Ishikawa (cell line): ENCODE measurements at regions not wholly inside any gene's neighbourhood (a gene's known extent, or its start where the extent isn't known, plus 50 kb on each side); places are given as distances from the start of the nearest gene placed in this dataset.

Experiments
- CEBPB ChIP-seq: IDR thresholded peaks from 2 replicates; pipeline ENCODE4 v1.6.1; 2012
- CREB1 ChIP-seq: IDR thresholded peaks from 2 replicates; pipeline ENCODE4 v1.6.1; 2012; ENCODE audit warnings: low read depth
- EGR1 ChIP-seq: IDR thresholded peaks from 2 replicates; pipeline ENCODE4 v1.6.1; 2012
- EP300 ChIP-seq: IDR thresholded peaks from 2 replicates; pipeline ENCODE4 v1.6.1; 2012; ENCODE audit warnings: borderline replicate concordance
- FOXM1 ChIP-seq: IDR thresholded peaks from 2 replicates; pipeline ENCODE4 v1.6.1; 2012; ENCODE audit warnings: low read depth, borderline replicate concordance
- NFIC ChIP-seq: IDR thresholded peaks from 2 replicates; pipeline ENCODE4 v1.6.1; 2012
- RAD21 ChIP-seq: IDR thresholded peaks from 2 replicates; pipeline ENCODE4 v1.6.1; 2012; ENCODE audit warnings: low read depth
- TAF1 ChIP-seq: IDR thresholded peaks from 2 replicates; pipeline ENCODE4 v1.6.1; 2012; ENCODE audit warnings: low read depth, mild to moderate bottlenecking
- TCF12 ChIP-seq: IDR thresholded peaks from 2 replicates; pipeline ENCODE4 v1.6.1; 2012; ENCODE audit warnings: low read depth
- TEAD4 ChIP-seq: IDR thresholded peaks from 2 replicates; pipeline ENCODE4 v1.6.1; 2012
- YY1 ChIP-seq: IDR thresholded peaks from 2 replicates; pipeline ENCODE4 v1.6.1; 2012; ENCODE audit warnings: low read depth
- ZBTB7A ChIP-seq: IDR thresholded peaks from 2 replicates; pipeline ENCODE4 v1.6.1; 2012; ENCODE audit warnings: low read depth
- TF ChIP-seq, protein P1 (sequence below): IDR thresholded peaks from 2 replicates; pipeline ENCODE4 v1.6.1; 2012
- TF ChIP-seq, protein P2 (sequence below): IDR thresholded peaks from 2 replicates; pipeline ENCODE4 v1.6.1; 2012; ENCODE audit warnings: low read depth, mild to moderate bottlenecking
- TF ChIP-seq, protein P3 (sequence below): IDR thresholded peaks from 2 replicates; pipeline ENCODE4 v1.6.1; 2012

DNA sequence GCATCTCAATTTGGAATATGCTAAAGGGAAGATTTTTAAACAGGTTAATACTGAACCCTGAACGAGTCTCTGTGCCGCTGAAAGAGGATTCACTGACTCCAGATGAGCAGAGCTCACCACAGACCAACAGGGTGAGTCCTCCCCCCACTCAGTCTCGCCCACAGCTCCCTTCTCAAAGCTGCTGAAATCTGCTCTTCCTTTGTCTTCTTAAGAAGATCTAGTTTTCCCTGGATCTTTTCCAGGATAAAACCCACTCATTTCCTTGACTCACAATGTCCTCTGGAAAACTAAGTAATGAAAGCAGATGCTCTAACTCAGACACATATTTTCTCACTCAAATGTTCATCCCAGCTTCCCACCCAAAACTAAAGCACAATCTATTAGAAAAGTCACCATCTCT lies 447.0 kb upstream of the PKN2 start:
- TF ChIP-seq TEAD4: no peak
- TF ChIP-seq TAF1: no peak
- no peak for TF ChIP-seq ZBTB7A
- no peak for TF ChIP-seq YY1
- TF ChIP-seq EGR1: no peak
- TF ChIP-seq NFIC: no peak
- TF ChIP-seq CREB1: no peak
- TF ChIP-seq RAD21: no peak
- TF ChIP-seq, protein P1, sequence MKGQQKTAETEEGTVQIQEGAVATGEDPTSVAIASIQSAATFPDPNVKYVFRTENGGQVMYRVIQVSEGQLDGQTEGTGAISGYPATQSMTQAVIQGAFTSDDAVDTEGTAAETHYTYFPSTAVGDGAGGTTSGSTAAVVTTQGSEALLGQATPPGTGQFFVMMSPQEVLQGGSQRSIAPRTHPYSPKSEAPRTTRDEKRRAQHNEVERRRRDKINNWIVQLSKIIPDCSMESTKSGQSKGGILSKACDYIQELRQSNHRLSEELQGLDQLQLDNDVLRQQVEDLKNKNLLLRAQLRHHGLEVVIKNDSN: no peak
- TF ChIP-seq CEBPB: no peak
- no peak for TF ChIP-seq TCF12
- TF ChIP-seq, protein P2, sequence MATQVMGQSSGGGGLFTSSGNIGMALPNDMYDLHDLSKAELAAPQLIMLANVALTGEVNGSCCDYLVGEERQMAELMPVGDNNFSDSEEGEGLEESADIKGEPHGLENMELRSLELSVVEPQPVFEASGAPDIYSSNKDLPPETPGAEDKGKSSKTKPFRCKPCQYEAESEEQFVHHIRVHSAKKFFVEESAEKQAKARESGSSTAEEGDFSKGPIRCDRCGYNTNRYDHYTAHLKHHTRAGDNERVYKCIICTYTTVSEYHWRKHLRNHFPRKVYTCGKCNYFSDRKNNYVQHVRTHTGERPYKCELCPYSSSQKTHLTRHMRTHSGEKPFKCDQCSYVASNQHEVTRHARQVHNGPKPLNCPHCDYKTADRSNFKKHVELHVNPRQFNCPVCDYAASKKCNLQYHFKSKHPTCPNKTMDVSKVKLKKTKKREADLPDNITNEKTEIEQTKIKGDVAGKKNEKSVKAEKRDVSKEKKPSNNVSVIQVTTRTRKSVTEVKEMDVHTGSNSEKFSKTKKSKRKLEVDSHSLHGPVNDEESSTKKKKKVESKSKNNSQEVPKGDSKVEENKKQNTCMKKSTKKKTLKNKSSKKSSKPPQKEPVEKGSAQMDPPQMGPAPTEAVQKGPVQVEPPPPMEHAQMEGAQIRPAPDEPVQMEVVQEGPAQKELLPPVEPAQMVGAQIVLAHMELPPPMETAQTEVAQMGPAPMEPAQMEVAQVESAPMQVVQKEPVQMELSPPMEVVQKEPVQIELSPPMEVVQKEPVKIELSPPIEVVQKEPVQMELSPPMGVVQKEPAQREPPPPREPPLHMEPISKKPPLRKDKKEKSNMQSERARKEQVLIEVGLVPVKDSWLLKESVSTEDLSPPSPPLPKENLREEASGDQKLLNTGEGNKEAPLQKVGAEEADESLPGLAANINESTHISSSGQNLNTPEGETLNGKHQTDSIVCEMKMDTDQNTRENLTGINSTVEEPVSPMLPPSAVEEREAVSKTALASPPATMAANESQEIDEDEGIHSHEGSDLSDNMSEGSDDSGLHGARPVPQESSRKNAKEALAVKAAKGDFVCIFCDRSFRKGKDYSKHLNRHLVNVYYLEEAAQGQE: no peak
- TF ChIP-seq EP300: no peak
- no peak for TF ChIP-seq FOXM1
- TF ChIP-seq, protein P3, sequence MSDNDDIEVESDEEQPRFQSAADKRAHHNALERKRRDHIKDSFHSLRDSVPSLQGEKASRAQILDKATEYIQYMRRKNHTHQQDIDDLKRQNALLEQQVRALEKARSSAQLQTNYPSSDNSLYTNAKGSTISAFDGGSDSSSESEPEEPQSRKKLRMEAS: no peak

DNA sequence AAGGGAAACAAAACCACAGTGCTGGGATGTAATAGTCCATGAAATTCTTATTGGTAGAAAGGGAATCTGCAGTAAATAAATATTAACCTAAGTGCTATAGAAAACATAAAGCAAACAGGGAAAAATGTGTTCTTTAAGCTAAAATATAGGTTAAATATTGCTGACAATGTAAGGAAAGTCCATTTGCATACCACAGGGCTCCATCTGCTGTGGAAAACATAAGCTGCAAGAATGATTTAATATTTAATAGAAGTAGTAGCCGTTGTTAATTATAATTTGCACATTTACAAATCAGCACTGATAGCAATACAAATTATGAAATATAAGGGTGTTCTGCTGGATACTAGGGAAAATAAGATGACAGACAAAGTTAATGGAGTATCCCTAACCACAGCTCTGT lies 444.9 kb upstream of the PKN2 start:
- no peak for TF ChIP-seq NFIC
- TF ChIP-seq ZBTB7A: no peak
- TF ChIP-seq RAD21: no peak
- TF ChIP-seq FOXM1: no peak
- TF ChIP-seq CREB1: no peak
- TF ChIP-seq, protein P3: no peak
- TF ChIP-seq YY1: no peak
- no peak for TF ChIP-seq TAF1
- no peak for TF ChIP-seq TCF12
- no peak for TF ChIP-seq TEAD4
- no peak for TF ChIP-seq EP300

DNA sequence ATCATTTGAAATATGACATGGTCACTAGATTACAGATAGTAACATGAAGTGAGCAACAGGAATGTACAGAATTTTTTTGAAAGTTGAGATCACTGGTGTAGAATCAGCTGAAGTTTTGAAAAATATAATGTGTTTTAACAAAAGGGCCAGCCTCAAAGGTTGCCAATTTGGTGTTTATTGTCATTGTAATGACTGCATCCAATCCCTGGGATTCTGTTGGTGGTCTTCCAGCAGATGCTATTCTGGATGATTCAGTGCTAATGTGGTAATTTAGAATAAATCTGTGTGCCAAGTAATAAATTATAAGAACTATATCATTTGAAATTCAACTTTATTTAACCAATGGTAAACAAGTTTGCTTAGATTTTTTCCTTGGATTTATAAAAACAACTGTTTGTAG lies 436.4 kb upstream of the PKN2 start:
- no peak for TF ChIP-seq YY1
- TF ChIP-seq CEBPB: no peak
- TF ChIP-seq, protein P1: no peak
- no peak for TF ChIP-seq TEAD4
- no peak for TF ChIP-seq ZBTB7A
- TF ChIP-seq TCF12: no peak
- TF ChIP-seq, protein P2: no peak
- TF ChIP-seq, protein P3: no peak
- TF ChIP-seq FOXM1: no peak
- no peak for TF ChIP-seq EGR1
- no peak for TF ChIP-seq RAD21
- no peak for TF ChIP-seq TAF1
- TF ChIP-seq EP300: no peak
- no peak for TF ChIP-seq CREB1
- TF ChIP-seq NFIC: no peak

DNA sequence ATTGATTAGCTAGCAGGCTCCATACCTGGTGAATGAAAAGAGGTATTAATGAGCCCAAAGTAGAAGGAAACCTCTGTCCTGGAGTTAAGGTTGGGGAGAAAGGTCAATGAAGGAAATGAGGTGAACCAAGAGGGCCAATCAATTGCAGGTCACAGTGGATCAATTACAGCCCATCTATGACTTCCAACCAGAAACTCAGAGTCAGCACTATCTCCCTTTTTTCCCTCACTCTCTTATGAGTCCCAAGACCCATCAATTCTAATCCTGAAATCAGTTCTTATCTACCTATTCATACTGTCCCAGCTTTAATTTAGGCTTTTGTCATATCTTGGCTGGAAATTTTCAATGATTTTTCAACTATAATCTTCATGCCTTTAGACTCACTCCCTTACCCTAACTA lies 433.2 kb upstream of the PKN2 start:
- TF ChIP-seq TEAD4: no peak
- no peak for TF ChIP-seq TAF1
- TF ChIP-seq, protein P3: no peak
- no peak for TF ChIP-seq EGR1
- no peak for TF ChIP-seq TCF12
- TF ChIP-seq EP300: no peak
- no peak for TF ChIP-seq NFIC
- no peak for TF ChIP-seq YY1
- no peak for TF ChIP-seq FOXM1
- TF ChIP-seq, protein P1: no peak
- no peak for TF ChIP-seq CREB1
- no peak for TF ChIP-seq ZBTB7A

DNA sequence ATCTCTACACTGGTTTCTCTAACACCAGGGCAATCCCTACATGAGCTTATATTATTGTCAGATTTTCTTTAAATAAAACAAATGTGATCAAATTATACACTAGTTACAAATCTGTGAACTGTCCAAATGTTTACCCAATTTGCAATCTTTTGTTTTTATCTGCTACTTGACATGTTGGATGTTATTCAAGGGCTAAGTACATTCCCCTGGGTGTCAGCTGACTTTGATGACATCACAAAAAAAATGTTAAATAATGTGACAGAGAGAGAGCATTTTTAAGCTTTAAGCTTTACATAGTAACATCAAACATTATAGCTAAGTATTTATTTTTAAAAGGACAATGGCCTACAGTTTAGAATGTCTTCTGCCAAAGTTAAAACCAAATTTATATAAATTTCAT lies 431.3 kb upstream of the PKN2 start:
- TF ChIP-seq TCF12 (no peak), TAF1 (no peak)

DNA sequence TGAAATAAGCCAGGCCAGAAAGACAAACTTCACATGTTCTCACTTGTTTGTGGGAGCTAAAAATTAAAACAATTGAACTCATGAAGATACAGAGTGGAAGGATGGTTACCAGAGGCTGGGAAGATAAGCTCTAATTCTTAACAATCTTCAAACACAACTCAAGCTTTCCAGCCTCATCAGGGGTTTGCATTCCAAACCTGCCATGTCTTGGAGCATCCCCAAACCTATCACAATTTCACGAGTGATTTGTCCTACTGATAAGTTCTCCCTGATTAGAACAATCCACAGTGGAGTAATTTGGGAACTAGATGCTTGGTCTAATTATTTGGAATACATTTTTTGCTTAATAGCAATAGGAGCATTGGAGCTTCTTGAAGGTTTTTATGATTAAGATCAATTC lies 418.5 kb upstream of the PKN2 start:
- TF ChIP-seq NFIC (no peak), CEBPB (no peak), CREB1 (no peak), TCF12 (no peak), TEAD4 (no peak), EGR1 (no peak), ZBTB7A (no peak), FOXM1 (no peak), YY1 (no peak), TAF1 (no peak), EP300 (no peak), RAD21 (no peak)
- TF ChIP-seq, protein P1: no peak
- TF ChIP-seq, protein P2: no peak
- TF ChIP-seq, protein P3: no peak
